ENCODE measurements at regions not wholly inside any gene's neighbourhood (a gene's known extent, or its start where the extent isn't known, plus 50 kb on each side); places are given as distances from the start of the nearest gene placed in this dataset.

DNA sequence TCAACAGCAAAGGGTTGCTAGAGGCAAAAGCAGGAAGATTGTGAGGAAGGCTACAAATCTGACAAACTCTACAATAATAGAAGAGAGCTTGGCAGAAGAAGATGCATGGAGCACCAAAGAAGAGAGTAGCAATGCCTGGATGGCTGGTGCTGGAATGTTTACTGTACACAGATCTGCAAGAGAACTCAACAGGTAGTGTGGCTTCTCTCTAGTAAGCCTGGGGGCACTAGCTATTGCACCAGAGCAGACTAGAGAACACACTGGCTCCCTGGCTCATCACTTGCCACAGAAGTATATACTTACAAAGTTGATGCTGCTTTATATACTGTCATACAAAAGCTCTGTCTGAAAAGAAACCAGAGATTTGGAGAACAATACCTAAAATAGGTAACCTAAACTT lies 475.0 kb upstream of the NCAM2 start:
- no peak for DNase-seq (ENCODE audit: low spot score)

DNA sequence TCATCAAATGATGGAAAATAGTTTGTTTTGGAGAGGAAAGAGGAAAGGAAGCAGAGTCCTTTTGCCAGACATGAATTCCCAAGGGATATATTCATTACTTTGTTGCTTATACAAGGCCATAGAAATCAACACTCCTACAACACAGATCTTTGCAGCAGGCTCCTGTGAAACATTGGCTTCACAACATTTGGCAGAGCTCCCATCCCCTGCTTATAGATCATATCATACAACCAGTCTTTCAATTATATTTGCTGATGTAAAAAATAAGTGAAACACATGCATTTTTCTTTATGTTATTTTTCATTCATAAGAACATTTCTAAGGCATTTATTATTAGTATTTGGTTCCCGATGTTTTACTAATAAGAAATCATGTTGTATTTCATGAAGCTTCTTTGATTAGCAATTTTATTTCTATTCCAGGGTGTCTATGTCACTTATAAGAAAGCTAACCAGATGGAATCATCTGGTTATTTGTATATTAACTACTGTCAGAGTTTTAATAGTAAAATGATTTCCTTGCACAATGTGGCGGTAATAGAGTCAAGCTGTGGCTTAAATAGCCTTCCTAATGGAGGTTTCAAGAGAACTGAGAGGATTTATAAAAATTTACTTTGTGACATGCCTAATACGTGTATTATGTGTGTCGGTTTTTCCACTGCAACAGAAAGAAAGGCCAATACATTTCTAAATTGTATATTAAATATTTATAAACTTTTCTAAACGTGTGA lies 470.3 kb upstream of the NCAM2 start:
- DNase-seq (ENCODE audit: low spot score), result no peak

DNA sequence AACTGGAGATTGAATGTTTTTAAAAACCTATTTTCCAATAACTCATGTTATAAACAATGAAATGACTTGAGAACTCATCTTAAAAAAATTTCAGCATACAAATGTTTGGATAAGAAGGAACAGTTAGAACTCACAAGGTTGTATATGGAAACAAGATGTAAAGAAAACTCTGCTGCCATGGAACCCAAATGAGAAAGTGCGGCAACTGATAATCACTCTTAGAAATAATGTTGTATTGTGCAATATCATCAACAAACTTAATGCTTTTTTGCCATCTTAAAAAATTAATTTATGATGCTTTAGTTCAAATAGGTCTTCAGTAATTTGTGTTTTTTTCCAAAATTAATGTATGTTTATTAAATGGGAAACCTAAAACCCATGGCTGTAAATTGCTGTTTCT lies 461.1 kb upstream of the NCAM2 start:
- no peak for DNase-seq (ENCODE audit: low spot score)

DNA sequence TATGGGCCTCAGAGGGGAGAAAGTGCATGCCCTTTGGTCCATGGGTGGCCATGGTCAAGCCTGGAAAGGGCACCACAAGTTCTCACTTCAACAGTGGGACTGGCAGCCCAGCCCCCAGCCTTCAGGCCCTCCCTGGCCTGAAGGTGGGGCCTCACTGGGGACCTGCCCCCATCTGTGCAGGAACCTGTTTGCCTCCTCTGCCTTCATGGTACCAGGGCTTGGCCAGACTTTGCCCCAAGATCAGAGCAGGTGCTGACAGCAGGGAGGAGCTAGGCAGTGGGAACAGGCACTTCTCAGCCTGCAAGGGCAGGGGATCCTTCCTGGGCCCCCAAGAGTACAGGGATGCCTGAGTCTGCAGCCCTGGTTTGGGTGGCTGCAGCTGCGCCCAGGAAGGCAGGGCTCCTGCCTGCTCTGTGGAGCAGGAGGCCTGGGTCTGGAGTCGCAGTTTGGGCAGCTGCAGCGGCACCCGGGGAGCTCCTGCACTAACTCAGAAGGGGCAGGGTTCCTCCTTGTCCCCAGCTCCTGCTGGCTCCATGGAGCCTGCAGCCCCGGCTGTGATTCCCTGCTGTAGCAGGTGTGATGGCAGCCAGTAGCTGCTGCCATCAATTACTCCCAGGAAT lies 460.1 kb upstream of the NCAM2 start:
- no peak for DNase-seq (ENCODE audit: low spot score)

DNA sequence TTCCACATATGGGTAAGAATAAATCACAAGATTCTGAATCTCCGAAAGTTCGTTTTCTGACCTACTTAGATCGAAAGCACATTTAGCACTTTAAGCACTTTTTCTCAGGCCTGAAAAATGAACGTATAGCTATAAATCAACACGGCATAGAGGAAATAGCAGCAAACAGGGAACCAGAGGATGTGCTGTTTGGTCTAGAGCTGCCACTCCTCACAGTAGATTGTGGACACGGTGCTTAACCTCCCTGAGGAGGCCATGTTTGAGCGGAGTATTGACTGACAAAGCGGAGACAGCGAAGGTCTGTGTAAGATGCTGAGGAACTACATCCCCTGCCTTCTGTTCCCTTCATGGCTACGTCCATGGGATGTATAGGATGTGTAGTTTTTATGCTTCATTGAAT lies 452.8 kb upstream of the NCAM2 start:
- DNase-seq (ENCODE audit: low spot score), result no peak

DNA sequence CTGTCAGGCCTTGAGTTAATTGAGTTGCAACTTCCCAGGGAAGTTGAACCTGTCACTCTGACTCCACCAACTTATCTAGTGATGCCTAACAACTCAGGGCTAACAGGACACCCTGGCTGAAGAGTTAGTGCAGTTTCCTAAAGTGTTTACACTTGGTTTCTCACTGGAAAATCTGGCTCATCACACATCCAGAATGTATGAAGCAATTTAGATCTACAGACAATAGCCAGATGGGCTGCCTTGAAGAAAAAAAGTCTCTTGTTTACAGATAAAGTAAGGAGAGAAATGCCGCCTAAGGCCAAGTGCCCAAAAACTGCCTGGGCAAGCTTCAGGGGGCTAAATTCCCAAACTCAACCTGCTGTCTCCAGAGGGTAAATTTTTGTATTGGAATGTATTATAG lies 446.3 kb upstream of the NCAM2 start:
- no peak for DNase-seq (ENCODE audit: low spot score)

DNA sequence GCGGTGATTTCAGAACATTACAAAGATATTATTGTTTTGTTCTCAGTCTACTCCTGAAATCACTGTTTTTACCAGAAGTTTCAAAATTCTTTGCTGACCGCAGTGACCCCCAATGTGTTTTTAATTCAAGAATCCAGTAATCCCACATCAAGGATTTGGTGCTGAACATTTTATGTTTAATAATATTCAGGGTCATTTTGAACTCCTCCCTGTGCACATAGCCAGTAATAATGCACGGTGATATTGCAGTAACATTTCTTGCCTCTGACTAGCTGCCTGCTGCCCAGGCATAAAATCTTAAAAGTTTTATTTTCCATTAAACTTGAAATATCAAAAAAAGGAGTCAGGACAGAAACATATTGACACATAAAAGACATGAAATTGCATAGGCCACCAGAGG lies 443.4 kb upstream of the NCAM2 start:
- DNase-seq (ENCODE audit: low spot score), result no peak

DNA sequence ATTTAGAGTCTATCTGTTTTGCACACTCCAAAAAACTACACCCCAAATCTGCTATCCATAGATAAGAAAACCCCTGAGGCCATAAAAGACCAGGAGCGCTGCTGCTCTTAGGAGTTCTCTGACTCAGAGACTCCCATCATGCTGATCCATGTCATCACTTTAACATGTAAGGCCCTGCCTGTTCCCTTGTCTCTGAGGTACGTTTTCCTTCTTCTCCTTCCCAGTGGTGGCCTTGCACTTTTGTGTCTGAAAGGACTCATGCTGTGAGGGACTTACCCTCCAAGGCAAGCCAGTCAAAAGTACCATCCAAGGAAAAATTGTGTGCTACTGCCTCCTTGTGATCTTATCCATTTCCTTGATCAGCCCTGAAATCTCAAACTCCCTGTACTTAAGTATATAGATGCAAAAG lies 427.4 kb upstream of the NCAM2 start:
- DNase-seq (ENCODE audit: low spot score), result no peak

DNA sequence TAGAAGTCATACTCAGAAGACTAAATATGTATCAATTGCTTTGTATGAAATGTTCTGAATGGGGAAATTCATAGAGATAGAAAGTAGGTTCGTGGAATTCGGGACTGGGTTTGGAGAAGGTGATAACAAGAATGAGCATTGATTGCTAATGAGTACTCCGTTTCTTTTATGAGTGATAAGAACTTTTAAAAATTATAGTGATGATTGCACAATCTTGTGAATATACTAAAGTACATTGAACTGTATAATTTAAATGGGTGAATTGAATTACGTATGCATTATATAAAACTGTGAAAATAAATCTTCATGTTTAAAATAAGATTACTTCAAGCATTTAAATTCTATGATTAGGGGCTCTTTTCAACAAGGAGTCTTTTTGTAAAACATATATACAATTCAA lies 425.6 kb upstream of the NCAM2 start:
- DNase-seq (ENCODE audit: low spot score), result no peak

DNA sequence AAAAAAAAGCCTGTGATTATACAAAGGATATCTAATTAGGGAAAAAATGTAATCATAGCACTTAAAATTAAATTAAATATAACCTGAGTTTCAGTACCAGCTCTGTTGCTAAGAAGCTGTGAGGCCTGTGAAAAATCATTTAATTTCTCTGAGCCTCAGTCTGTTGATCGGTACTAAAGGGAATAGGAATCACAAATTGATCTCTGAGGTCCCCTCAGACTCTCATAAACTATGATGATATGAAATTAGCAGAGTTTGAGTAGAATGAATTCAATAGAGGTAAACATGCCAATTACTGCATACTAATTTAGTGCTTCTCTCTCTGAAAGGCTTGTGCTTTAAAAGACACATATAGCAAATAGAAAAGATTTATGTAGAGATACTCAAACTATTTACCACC lies 416.8 kb upstream of the NCAM2 start:
- no peak for DNase-seq (ENCODE audit: low spot score)

DNA sequence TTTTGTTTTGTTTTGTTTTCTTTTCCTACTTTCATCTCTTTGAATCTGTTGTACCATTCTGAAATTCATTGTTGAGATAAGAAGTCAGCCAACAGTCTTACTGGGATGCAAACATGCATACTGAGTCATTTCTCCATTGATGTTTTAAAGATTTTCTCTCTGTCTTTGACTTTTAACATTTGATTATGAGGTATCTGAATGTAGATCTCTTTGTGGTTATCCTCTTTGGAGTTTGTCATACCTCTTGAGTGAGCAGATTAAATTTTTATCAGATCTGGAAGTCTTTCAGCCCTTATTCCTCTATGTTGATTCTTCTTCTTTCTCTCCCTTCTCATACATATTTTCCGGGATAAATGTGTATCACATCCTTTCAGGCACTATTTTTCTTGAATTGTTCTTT lies 406.9 kb upstream of the NCAM2 start:
- no peak for DNase-seq (ENCODE audit: low spot score)

DNA sequence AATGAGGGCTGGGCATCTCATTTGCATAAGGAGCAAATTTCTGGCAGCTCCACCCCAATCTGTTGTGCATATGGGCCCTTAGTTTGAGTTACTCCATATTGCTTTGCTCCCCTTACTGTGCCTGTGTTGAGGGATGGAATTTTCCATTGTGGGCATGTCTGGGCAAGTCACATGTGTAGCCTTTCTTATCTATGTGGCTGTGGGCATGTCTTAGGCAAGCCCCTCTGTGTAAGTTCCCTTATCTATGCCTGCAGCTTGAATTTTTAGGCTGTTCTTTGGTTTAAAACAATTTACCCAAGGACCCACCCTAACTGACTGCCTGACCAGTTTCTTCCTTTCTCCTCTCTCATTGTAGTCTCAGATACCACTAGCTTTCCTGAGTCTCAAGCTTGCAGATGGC lies 405.7 kb upstream of the NCAM2 start:
- DNase-seq (ENCODE audit: low spot score), result peak; percentile 4

DNA sequence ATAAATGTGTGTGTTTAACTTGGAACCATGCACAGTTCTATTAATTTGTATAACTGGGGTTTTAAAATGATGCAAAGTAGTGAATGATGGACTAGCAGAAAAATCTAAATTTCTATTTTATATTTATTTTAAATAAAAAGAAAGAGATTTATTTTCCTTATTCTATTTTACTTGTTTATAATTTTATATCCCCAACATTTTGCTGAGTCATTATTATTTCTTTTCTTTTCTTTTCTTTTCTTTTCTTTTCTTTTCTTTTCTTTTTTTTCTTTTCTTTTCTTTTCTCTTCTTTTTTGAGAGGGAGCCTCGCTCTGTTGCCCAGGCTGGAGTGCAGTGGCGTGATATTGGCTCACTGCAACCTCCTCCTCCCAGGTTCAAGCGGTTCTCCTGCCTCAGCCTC lies 395.0 kb upstream of the NCAM2 start:
- no peak for DNase-seq (ENCODE audit: low spot score)

DNA sequence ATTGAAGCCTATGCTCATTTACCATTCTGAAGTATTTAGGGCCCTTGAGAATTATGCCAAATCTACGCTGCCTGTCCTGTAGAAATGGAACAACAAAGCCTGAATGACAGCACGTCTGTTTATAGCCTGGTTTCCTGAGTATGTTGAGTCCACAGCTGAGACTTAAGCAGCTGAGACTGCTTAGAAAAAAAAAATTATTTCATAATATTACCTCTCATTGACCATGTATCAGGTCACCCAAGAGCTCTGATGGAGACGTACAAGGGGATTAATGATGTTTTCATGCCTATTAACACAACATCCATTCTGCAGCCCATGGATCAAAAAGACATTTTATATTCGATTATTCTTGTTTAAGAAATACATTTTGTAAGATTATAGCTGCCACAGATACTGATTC lies 387.2 kb upstream of the NCAM2 start:
- no peak for DNase-seq (ENCODE audit: low spot score)

DNA sequence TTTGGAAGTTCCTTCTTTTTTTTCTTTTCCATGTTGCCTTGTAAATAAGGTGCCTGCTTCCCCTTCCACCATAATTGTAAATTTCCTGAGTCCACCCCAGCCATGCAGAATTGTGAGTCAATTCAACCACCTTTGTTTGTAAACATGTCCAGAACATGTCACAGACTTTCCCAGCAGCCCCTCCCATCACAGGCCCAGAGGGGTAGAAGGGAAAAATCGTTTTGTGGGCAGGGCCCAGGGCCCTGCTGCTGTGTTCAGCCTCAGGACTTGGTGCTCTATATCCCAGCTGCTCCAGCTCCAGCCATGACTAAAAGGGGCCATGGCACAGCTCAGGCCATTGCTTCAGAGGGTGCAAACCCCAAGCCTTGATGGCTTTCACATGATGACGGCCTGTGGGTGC lies 384.6 kb upstream of the NCAM2 start:
- DNase-seq (ENCODE audit: low spot score), result no peak

DNA sequence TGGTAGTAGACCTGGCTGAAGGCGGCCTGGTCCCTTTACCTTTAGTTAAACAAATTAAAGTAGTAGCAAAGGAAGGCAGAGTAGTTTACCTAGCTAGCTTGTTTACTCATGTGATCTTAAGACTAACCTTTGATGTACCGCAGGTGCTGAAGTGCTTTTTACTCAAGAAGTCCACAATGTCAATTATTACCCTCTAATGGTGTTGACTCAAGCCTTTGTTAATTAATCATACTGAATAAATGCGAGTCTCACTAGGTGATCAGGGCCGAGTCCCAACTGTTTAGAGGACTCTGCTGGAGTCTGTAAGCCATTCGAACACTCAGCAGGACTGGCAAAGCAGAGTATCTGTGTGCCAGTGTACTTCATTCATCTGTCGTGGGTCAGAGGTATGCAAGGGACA lies 381.1 kb upstream of the NCAM2 start:
- no peak for DNase-seq (ENCODE audit: low spot score)

DNA sequence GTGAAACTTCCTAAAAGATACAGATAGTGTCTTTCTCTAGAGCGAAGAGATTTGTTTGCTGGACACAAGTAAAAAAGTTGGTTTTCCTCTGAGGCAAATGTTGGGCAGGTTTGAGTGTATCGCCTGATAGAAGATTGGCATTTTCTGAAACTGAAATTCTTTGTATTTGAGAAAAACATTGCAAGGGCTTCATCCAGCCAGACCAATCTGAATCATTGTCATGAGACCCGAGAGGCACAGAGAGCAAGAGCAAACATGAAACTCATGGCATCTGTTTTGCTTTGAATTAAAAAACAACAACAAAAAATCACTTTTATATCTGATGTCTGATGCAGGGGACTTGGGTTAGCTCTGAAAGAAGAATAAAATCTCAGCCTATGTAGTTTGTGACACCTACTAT lies 379.3 kb upstream of the NCAM2 start:
- DNase-seq (ENCODE audit: low spot score), result no peak

DNA sequence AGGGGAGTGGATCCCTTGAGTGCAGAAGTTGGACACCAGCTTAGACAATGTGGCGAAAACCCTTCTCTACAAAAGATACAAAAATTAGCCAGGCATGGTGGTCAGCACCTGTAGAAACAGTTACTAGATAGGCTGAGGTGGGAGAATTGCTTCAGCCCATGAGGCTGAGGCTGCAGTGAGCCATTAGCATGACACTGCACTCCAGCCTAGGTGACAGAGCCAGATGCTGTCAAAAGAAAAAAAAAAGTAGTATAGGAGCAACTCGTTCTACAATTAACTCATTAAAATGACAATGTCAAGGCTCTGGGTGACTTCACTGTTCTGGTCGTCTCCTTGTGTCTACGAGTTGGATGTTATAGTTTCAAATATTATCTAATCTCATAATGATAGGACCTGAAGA lies 370.6 kb upstream of the NCAM2 start:
- DNase-seq (ENCODE audit: low spot score), result no peak

DNA sequence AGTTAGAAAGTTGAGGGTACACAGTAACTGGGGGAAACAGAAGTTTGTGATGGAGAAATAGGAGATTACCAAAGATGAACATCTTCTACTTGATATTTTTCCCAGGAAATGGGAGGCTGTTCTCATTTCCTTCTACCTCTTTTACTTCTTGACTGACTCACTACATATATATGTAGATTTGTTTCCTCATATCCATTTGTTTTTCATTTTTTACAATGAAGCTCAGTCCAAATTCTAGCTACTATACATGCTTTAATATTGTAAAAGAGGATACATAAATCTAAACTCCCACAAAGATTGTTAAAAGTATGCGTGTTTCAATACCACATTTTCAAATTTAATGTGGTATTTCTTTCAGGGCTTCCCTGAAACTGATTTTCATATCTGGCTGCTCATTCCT lies 366.6 kb upstream of the NCAM2 start:
- no peak for DNase-seq (ENCODE audit: low spot score)

DNA sequence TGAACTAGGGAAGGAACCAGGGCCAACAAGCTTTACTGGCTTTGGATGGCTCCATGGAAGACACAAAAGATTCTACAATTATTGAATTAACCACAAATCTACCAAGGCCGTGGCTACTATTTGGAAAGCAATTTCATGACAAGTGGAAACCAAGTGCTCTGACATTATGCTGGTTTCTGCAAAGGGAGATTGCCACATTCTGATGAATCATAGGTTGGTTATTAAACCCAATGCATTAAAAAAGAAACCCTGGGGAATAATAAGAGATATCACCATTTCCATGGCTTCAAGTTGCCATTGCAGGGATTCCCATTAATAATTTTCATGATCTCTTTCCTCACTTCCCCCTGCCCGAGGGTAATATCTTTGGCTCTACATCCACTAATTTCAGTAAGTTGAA lies 359.2 kb upstream of the NCAM2 start:
- no peak for DNase-seq (ENCODE audit: low spot score)

DNA sequence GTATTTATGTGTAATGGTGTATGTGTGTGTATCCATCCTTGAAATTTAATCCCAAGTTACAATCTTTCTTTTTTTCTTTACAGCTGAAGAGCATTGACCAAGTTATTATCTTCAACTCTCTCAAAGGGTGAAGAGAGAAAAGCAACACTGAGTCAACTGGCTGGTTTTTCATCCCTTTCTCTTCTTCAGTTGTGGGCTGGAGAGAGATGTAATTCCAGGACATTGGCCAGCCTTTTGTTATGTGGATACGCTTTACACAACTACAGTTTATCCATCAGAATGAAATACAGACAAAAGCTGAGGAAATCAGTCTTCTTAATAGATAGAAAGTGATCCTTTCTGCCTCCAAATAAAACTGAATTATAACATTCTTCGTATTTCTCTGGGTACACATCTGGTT lies 357.0 kb upstream of the NCAM2 start:
- DNase-seq (ENCODE audit: low spot score), result no peak

DNA sequence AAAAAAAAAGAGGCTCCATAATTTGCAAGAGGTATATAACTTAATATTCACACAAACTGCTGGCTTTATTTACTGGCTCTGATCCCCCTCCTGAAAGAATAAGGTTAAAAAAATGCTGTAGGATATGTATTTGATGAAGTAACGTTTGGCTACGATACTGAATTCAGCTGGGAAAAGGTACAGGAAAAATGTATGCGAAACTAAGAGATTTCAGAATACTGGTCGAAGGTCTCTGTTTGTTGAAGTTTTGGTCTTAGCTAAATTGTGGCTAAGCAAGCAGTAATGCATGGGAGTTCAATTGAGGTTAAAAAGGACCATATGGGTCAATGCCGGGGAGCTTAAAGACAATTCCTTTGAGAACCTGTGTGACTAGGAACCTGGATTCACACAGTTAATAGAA lies 355.5 kb upstream of the NCAM2 start:
- DNase-seq (ENCODE audit: low spot score), result no peak

DNA sequence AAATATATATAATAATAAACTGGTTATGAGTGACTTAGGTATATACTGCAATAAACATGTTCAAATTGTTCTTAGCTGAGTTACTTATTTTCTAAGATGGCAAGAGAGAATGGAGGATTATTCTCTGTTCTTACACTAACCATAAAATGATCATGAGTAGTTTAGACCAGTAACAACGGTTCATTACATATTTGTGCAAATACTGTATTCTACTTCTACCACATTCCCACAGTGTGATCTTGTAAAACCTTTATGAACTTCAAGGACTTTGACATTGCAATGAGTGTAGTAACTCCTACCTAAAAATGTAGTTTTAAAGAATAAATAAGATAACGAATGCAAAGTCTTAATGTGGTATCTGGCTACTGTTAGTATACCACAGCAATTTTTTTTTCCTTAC lies 353.7 kb upstream of the NCAM2 start:
- DNase-seq (ENCODE audit: low spot score), result no peak

DNA sequence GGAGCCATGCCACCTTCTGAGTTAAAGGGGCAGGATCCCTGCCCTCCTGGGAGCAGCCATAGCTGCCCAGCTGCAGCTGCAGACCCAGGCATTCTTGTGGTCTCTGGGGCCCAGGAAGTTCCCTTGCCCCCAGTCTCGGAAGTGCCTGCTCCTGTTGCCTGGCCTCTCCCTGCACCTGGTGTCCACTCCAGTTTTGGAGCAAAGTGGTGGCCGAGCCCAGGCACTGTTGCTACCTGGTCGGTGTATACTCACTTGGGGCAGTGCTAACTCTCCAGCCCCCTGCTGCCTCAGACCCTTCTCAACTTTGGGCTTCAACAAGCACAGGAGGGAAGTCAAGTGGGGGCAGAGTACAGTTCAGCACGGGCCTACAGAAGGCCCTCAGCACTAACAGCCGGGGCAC lies 352.9 kb upstream of the NCAM2 start:
- no peak for DNase-seq (ENCODE audit: low spot score)
